Prostate gland (tissue), 2 donors: ENCODE measurements at regions not wholly inside any gene's neighbourhood (a gene's known extent, or its start where the extent isn't known, plus 50 kb on each side); places are given as distances from the start of the nearest gene placed in this dataset.

Experiments used
- POLR2A ChIP-seq: fragments of 450-650 bp; IDR thresholded peaks from one replicate; pipeline ENCODE4 v1.6.1; 2016; ENCODE audit warnings: antibody characterized with exemption, mild to moderate bottlenecking
- TF ChIP-seq, protein P1 (sequence below), 4 experiments: fragments of 200-600 bp in 2 of 4; fragments of 450-650 bp in 2 of 4; sonication (generic) in 2 of 4; IDR thresholded peaks; 1 replicate in 3 of 4; 2 replicates in 1 of 4; pipeline ENCODE4 v1.5.1; 2016 to 2019; ENCODE audit warnings: antibody characterized with exemption in 4 of 4, mild to moderate bottlenecking in 2 of 4, moderate library complexity in 2 of 4

DNA sequence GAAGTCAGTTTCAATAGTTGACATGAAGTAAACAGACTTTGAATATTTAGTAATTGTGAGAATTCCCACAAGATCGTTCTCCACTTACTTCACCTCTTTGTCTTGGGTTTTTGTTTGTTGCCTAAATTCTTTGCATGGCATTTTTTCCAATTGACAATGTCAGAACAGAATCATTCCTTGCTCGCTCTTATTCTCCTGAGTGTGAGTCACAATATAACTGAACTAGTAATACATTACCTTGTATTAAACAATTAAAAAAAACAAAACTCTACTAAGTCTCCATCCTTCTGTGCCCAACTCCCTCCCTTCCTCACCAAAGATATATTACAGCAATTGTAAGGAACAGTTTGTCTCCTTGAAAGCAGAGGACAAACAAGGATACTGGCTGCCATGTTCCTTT is 638.8 kb upstream of the NOVA1 start:
- TF ChIP-seq POLR2A = no peak
- TF ChIP-seq, protein P1, sequence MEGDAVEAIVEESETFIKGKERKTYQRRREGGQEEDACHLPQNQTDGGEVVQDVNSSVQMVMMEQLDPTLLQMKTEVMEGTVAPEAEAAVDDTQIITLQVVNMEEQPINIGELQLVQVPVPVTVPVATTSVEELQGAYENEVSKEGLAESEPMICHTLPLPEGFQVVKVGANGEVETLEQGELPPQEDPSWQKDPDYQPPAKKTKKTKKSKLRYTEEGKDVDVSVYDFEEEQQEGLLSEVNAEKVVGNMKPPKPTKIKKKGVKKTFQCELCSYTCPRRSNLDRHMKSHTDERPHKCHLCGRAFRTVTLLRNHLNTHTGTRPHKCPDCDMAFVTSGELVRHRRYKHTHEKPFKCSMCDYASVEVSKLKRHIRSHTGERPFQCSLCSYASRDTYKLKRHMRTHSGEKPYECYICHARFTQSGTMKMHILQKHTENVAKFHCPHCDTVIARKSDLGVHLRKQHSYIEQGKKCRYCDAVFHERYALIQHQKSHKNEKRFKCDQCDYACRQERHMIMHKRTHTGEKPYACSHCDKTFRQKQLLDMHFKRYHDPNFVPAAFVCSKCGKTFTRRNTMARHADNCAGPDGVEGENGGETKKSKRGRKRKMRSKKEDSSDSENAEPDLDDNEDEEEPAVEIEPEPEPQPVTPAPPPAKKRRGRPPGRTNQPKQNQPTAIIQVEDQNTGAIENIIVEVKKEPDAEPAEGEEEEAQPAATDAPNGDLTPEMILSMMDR (IDR thresholded peaks at IDR 0.05) = no peak
